SK-N-MC (cell line): ENCODE measurements at regions not wholly inside any gene's neighbourhood (a gene's known extent, or its start where the extent isn't known, plus 50 kb on each side); places are given as distances from the start of the nearest gene placed in this dataset.
"Not testable (repeated sequence)": the region's sequence is repeated elsewhere in the genome, so short reads cannot be mapped to it uniquely, and the experiment has no call there.

Experiments used
- DNase-seq: peaks from one replicate; pipeline ENCODE4 v3.0.0-alpha.2; 2011; ENCODE audit warnings: low read depth, low spot score
- H3K27ac ChIP-seq: fragments of 200-600 bp; sonication (generic); 2 replicates; pipeline ENCODE4 v1.5.1; 2016; ENCODE audit warnings: mixed run types
- H3K36me3 ChIP-seq: fragments of 200-600 bp; sonication (generic); 2 replicates; pipeline ENCODE4 v1.6.1; 2017; ENCODE audit warnings: antibody characterized with exemption, low read length, mixed read lengths; ENCODE audit not compliant: insufficient read depth
- H3K4me3 ChIP-seq: fragments of 200-600 bp; sonication (generic); 2 replicates; pipeline ENCODE4 v1.5.1; 2016
- H3K9ac ChIP-seq: fragments of 200-600 bp; sonication (generic); 2 replicates; pipeline ENCODE4 v1.8.0; 2017; ENCODE audit warnings: mixed run types, mixed read lengths; ENCODE audit not compliant: insufficient read length
- H3K9me3 ChIP-seq: fragments of 200-600 bp; sonication (generic); 2 replicates; pipeline ENCODE4 v1.6.1; 2017; ENCODE audit warnings: low read depth, mild to moderate bottlenecking, antibody characterized with exemption, low read length, moderate library complexity, mixed read lengths
- EZH2 ChIP-seq: fragments of 200-600 bp; sonication (generic); IDR thresholded peaks from one replicate; pipeline ENCODE4 v1.6.1; 2017; ENCODE audit warnings: antibody characterized with exemption
- FOXP2 ChIP-seq: optimal IDR thresholded peaks from 2 replicates; pipeline ENCODE3; 2011; ENCODE audit warnings: mild to moderate bottlenecking, moderate library complexity; ENCODE audit not compliant: insufficient read depth; ENCODE audit errors: extremely low read length, control extremely low read depth
- POLR2AphosphoS5 ChIP-seq: IDR thresholded peaks from 2 replicates; pipeline ENCODE4 v1.6.1; 2012; ENCODE audit warnings: mild to moderate bottlenecking, low read depth, low read length, borderline replicate concordance

DNA sequence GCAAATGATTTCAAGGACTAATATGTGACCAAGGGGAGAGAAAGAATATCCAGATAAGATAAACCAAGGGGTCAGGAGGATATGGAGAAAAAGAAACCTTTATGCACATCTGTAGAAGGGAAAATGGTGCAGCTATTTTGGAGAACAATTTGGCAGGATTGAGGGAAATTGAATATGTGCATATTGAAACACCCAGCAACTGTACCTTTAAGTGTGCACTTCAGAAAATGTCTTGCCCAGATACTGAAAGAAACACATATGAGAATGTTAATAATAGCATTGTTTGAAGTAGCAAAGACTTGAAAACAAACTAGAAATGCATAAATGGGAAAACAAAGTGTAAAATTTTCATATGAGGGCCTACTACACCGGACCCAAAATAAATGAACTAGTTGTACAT, 599.6 kb downstream of the PSAT1 start:
- TF ChIP-seq POLR2AphosphoS5, result no peak
- TF ChIP-seq EZH2, result no peak
- TF ChIP-seq FOXP2, result no peak
- no peaks in the 10 kb centered on the region for H3K36me3 ChIP-seq
- no peak overlapping the region for H3K27ac ChIP-seq
- DNase-seq, result no peak
- no peak overlapping the region for H3K9ac ChIP-seq
- no peaks in the 10 kb centered on the region for H3K9me3 ChIP-seq
- H3K4me3 ChIP-seq, result no peak overlapping the region

DNA sequence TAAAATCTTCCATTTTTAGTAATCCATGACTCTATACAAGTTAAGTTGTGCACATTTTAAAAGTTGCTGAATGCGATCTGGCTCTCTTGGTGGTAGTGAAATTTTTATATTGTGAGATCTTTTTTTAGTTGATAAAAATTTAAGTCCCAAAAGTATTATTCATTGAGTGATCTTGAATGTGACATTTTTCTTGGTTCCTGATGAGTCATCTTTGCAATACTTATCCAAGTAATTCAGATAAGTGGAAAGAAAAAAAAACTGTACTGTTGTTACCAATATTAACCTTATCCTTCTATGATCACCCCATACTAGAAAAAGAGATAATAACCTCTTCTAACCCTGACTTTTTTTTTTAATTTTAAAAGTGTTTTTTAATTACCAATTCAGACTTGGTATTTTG, 601.3 kb downstream of the PSAT1 start:
- Histone ChIP-seq H3K27ac (no peak overlapping the region), H3K36me3 (no peaks in the 10 kb centered on the region), H3K4me3 (no peak overlapping the region), H3K9ac (no peak overlapping the region), H3K9me3 (no peaks in the 10 kb centered on the region)
- no peak for DNase-seq
- no peak for TF ChIP-seq EZH2
- no peak for TF ChIP-seq POLR2AphosphoS5
- no peak for TF ChIP-seq FOXP2

DNA sequence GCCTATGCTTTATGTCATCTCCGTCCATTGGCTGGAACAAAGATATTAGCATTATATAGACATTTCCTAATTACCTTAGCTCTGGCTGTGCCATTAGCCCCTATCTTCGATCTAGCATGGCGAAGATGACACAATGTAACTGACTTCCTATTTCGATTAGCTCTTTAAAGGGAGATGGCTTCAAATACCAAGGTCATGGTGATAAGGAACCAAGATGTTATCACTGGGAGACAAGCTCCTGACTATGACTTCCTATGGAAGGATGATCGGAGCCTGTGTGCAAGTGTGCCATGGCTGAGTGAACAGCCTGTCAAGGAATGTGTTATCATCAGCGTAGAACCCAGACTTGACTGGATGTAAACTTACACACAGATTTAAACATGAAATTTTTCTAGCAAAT, 602.1 kb downstream of the PSAT1 start:
- no peak overlapping the region for H3K9ac ChIP-seq
- no peak overlapping the region for H3K27ac ChIP-seq
- H3K36me3 ChIP-seq, result no peaks in the 10 kb centered on the region
- no peak for DNase-seq
- H3K4me3 ChIP-seq, result no peak overlapping the region
- TF ChIP-seq FOXP2 (no peak), POLR2AphosphoS5 (no peak), EZH2 (no peak)
- H3K9me3 ChIP-seq, result no peaks in the 10 kb centered on the region

DNA sequence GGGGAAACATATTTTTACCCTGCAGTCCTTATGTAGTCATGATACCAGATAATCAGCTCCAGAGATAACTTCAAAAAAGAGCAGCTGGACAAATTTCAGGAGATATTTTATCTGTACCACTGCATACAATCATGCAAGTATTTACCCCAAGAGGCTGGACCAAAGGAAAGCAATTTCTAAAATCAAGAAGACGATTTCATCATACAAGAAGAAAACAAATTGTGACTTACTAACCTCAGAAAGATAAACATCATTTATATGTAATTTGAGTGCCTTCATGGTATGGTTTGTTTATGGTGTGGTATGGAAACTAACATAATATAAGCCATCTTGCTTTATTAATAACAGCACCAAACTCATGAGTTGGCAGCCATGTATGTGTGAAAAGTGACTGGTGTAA, 603.6 kb downstream of the PSAT1 start:
- DNase-seq, result no peak
- H3K36me3 ChIP-seq, result no peaks in the 10 kb centered on the region
- no peak overlapping the region for H3K4me3 ChIP-seq
- no peaks in the 10 kb centered on the region for H3K9me3 ChIP-seq
- TF ChIP-seq FOXP2 (no peak), POLR2AphosphoS5 (no peak), EZH2 (no peak)
- no peak overlapping the region for H3K9ac ChIP-seq
- H3K27ac ChIP-seq, result no peak overlapping the region

DNA sequence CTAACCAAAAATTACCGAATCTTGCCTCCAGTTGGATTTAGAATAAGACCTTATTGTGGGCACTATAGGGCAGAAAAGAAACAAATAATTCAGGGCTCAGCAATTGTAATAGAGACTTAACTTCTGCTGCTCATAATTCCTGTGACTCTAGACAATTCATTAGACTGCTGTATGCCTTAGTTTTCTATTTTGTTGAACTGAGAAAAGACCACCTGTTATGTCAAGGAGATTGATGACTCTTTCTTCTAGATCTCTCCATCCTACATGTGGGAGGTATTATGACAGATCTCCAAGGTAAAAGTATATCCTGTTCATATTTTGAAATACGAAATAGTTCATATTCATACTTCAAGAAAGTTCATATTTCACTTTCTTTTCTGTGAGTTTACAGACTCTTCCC, 605.1 kb downstream of the PSAT1 start:
- no peak overlapping the region for H3K27ac ChIP-seq
- H3K4me3 ChIP-seq, result no peak overlapping the region
- no peak for DNase-seq
- no peaks in the 10 kb centered on the region for H3K36me3 ChIP-seq
- TF ChIP-seq EZH2 (no peak), FOXP2 (no peak), POLR2AphosphoS5 (no peak)
- no peaks in the 10 kb centered on the region for H3K9me3 ChIP-seq
- H3K9ac ChIP-seq, result no peak overlapping the region

DNA sequence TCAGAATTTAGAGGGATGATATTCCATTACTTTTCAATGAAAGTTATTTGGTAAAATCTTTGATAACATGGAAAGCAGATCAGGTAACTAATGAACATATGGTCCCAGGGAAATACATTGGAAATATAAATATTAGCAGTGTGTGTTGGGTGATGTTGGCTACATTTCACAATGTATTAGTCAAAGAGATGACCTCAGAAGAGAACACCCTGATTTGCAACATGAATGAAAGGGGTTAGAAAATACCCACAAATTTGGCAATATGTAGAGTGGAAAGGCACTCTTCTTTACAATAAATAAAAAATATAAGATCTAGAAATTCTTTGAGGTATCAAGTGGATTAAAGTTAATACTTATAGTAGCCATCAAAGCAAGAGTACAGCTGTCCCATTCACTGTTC, 606.7 kb downstream of the PSAT1 start:
- Histone ChIP-seq H3K4me3 (no peak overlapping the region), H3K9me3 (no peaks in the 10 kb centered on the region), H3K27ac (no peak overlapping the region), H3K36me3 (no peaks in the 10 kb centered on the region), H3K9ac (no peak overlapping the region)
- TF ChIP-seq FOXP2 (no peak), EZH2 (no peak), POLR2AphosphoS5 (no peak)
- DNase-seq, result no peak

DNA sequence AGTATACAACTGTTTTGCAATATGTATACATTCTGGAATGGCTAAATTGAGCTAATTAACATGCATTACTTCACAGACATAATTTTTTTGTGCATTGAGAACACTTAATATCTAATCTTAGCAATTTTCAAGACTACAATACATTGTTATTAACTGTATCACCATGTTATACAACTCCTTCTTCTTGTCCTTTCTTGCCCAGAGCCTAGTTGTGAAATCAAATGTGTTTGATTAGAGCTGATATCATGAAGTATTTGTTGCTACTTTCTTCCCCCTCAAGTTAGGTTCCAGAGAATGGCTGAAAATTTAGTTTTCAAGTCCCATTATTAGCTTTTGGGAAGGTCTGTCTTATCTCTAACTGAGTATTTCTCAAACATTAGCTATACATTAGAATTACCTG, 607.8 kb downstream of the PSAT1 start:
- Histone ChIP-seq H3K9ac (no peak overlapping the region), H3K4me3 (no peak overlapping the region), H3K36me3 (no peaks in the 10 kb centered on the region), H3K27ac (no peak overlapping the region), H3K9me3 (no peaks in the 10 kb centered on the region)
- TF ChIP-seq FOXP2, result no peak
- DNase-seq, result no peak

DNA sequence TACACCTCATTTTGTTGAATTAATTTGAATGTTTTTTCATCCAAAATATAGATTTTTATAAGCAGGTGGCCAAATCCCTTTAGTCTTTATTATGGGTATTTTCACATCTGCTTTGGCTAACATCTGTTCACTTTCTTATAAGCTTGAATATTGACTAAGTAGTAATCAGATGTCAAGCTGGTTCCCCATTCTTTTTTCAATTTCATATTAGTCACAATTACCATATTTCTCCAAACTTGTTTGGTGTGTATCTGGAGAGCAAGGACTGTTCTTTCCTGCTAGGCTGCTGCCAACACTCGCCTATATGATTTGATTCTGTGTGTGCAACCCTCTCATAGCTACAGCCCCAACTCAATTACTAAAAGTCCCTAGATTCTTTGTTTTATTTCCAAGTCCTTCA, 608.5 kb downstream of the PSAT1 start:
- TF ChIP-seq POLR2AphosphoS5 (no peak), FOXP2 (no peak), EZH2 (no peak)
- no peak for DNase-seq
- Histone ChIP-seq H3K4me3 (no peak overlapping the region), H3K9me3 (no peaks in the 10 kb centered on the region), H3K9ac (no peak overlapping the region), H3K36me3 (no peaks in the 10 kb centered on the region), H3K27ac (no peak overlapping the region)

DNA sequence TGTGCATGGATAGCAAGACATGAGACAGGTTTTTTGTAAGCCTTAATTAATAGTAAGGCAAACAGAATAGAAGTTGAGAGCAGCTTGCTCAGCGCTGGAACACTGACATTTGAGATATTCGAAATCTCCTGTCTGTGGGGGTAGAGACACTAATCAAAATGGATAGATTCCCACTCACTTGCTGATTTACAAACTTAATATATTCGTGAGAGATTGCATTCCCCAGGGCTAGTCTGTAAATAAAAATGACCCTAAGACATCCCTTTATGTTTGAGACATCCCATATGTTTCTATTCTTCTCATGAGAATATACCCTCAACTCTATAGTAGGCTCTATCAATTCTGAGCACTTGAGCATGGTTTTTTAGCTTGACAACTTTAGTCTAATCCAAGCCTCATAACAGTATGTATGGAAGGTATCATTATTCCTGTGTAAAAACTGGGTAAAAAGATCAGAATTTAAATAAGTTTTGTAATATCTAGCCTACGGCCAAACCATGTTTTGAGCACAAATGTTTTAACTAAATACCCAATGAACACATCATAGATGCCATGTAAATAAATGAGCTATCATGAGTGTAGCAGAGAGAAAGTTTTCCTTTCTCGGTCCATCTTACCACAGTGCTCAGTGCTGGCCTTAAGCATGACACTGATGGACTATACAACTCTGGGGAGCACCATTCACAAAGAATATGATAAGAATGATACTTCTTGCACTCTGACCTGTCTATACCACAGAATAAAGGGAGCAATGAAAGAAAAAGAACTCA, 609.2 kb downstream of the PSAT1 start:
- no peak for DNase-seq

DNA sequence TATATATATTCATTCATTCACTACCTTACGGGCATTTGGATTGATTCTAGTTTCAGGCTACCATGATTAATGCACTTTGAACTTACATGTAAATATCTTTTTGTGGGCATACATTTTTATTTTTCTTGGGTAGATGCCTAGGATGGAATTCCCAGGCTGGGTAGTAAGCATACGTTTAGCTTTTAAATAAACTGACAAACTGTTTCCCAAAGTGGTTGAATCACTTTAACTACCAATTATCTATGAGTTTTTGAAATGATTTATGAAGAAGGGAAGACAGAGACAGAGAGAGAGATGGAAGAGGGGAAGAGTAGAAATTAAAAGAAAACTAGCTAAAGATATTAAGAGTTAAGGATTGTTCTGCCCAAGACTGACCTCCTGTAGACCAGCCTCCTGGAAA, 612.6 kb downstream of the PSAT1 start:
- no peak for DNase-seq
- H3K27ac ChIP-seq, result no peak overlapping the region

More for the DNA sequence above, 609.2 kb downstream of the PSAT1 start:
- H3K27ac ChIP-seq, result no peak overlapping the region
- no peak overlapping the region for H3K4me3 ChIP-seq
- H3K9ac ChIP-seq, result no peak overlapping the region
- no peaks in the 10 kb centered on the region for H3K36me3 ChIP-seq
- no peak for TF ChIP-seq EZH2
- no peak for TF ChIP-seq FOXP2
- TF ChIP-seq POLR2AphosphoS5, result no peak
- H3K9me3 ChIP-seq, result no peaks in the 10 kb centered on the region

DNA sequence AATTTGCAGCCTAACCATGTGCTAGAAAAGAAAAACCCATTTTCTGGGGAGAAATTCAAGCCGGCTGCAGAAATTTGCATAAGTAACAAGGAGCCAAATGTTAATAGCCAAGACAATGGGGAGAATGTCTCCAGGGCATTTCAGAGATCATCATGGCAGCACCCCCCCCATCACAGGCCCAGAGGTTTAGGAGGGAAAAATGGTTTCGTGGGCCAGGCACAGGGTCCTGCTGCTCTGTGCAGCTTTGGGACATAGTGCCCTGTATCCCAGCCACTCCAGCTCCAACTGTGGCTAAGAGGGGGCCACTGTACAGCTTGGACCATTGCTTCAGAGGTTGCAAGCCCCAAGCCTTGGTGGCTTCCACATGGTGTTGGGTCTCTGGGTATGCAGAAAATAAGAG, 620.0 kb downstream of the PSAT1 start:
- not testable (repeated sequence) for H3K9me3 ChIP-seq, H3K9ac ChIP-seq, DNase-seq, H3K4me3 ChIP-seq, H3K27ac ChIP-seq, H3K36me3 ChIP-seq

More for the DNA sequence above, 612.6 kb downstream of the PSAT1 start:
- no peaks in the 10 kb centered on the region for H3K9me3 ChIP-seq
- H3K4me3 ChIP-seq, result no peak overlapping the region
- H3K36me3 ChIP-seq, result no peaks in the 10 kb centered on the region
- H3K9ac ChIP-seq, result no peak overlapping the region
- TF ChIP-seq FOXP2 (no peak), POLR2AphosphoS5 (no peak)
